ENCODE measurements at regions not wholly inside any gene's neighbourhood (a gene's known extent, or its start where the extent isn't known, plus 50 kb on each side); places are given as distances from the start of the nearest gene placed in this dataset.
A peak's percentile ranks its signal among the peaks of the same experiment; 100 is the strongest.

DNA sequence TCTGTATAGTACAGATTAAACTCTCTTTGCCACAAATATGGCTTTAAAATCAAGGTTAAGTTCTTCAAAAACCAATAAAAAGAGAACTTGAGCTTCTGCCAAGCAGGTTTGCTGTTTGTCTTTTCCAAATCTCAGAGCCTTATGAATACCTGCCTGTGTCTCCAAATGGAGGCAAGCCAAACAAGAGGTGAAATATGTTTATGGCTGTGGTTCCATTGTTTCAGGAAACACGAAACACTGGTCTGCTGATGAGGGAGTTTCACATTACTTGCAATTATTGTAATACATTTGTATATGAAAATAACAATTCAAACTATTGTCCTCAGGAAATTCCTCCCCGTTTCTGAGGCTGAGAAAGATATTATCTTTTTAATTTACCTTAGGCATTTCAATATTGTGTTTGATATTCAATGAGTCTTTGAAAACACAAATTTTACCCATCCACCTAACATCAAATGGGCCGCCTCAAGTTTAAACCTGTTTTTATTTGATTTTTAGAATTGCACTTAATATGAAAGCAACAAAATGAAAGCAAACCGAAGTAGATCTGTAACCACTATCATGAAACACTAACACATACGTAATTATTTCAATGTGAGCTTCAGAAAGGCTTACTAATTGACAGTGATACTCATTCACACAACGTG lies 359.3 kb downstream of the HGF start:
- in situ Hi-C loops (cut with HindIII; ENCODE audit: low sequenced_read_pairs) = no loop called here
- DNase-seq (ENCODE audit: low read depth, low spot score) = no peak
- no peak for TF ChIP-seq CTCF (IDR thresholded peaks at IDR 0.05; ENCODE audit: low read depth, low read length)
- H3K4me3 ChIP-seq (ENCODE audit: low read depth, low read length) = no peak overlapping the region

- H3K4me3 ChIP-seq (ENCODE audit: low read depth, low read length) = no peak overlapping the region
- in situ Hi-C loops (cut with HindIII; ENCODE audit: low sequenced_read_pairs) = no loop called here
- no peak for TF ChIP-seq CTCF (IDR thresholded peaks at IDR 0.05; ENCODE audit: low read depth, low read length)
- DNase-seq (ENCODE audit: low read depth, low spot score) = no peak
These were observed 361.1 kb downstream of the HGF start for GRCh38 chr7:81408728-81409127.

DNA sequence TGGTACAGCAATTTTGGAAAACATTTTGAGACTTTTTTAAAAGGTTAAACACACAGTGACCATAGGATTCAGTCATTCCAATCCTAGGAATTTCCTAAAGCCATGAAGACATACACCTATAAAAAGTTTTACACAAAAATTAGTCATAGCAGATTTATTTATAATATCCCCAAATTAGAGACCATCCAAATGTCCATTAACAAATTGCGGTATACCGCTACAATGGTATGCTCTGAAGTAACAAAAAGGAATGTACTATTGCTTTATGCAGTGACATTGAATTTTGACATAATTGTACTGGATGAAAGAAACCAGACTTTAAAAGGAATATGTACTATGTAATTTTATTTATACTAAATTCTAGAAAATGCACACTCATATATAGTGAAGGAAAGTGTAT lies 362.8 kb downstream of the HGF start:
- no peak overlapping the region for H3K4me3 ChIP-seq (ENCODE audit: low read depth, low read length)
- no peak for DNase-seq (ENCODE audit: low read depth, low spot score)
- no peak for TF ChIP-seq CTCF (IDR thresholded peaks at IDR 0.05; ENCODE audit: low read depth, low read length)
- in situ Hi-C loops (cut with HindIII; ENCODE audit: low sequenced_read_pairs) = no loop called here

- no peak overlapping the region for H3K4me3 ChIP-seq (ENCODE audit: low read depth, low read length)
- DNase-seq (ENCODE audit: low read depth, low spot score) = no peak
- TF ChIP-seq CTCF (IDR thresholded peaks at IDR 0.05; ENCODE audit: low read depth, low read length) = no peak
- in situ Hi-C loops (cut with HindIII; ENCODE audit: low sequenced_read_pairs) = no loop called here
These were observed 365.2 kb downstream of the HGF start for GRCh38 chr7:81404669-81405068.

DNA sequence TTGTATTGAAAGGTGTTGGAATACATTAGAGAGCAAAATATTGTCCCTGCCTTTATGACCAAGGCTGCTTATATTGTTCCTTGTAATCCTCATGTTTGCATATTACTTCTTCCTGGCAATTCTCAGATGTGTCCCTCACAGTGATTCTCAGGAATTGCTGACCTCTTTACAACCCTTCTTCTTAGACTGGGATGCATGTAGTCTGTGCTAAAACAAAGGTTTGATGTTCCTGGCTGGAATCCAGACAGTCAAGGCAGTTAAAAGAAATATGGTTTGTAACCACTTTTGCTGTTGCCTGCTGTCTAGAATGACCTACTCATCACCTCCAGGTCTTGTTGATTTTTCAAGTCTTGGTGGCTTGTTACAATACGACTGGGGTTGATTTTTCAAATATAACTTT lies 367.6 kb downstream of the HGF start:
- TF ChIP-seq CTCF (IDR thresholded peaks at IDR 0.05; ENCODE audit: low read depth, low read length) = no peak
- in situ Hi-C loops (cut with HindIII; ENCODE audit: low sequenced_read_pairs) = no loop called here
- H3K4me3 ChIP-seq (ENCODE audit: low read depth, low read length) = no peak overlapping the region
- peak; percentile 54 for DNase-seq (ENCODE audit: low read depth, low spot score)

- no peak for DNase-seq (ENCODE audit: low read depth, low spot score)
- H3K4me3 ChIP-seq (ENCODE audit: low read depth, low read length) = no peak overlapping the region
- in situ Hi-C loops (cut with HindIII; ENCODE audit: low sequenced_read_pairs) = no loop called here
- TF ChIP-seq CTCF (IDR thresholded peaks at IDR 0.05; ENCODE audit: low read depth, low read length) = no peak
These were observed 370.4 kb downstream of the HGF start for GRCh38 chr7:81399471-81399870.

GRCh38 chr7:81394029-81394428 lies 375.8 kb downstream of the HGF start:
- H3K4me3 ChIP-seq (ENCODE audit: low read depth, low read length) = no peak overlapping the region
- in situ Hi-C loops (cut with HindIII; ENCODE audit: low sequenced_read_pairs) = no loop called here
- no peak for DNase-seq (ENCODE audit: low read depth, low spot score)
- no peak for TF ChIP-seq CTCF (IDR thresholded peaks at IDR 0.05; ENCODE audit: low read depth, low read length)

Measured in astrocyte of the spinal cord (primary cell).